OCI-LY1 (cell line): ENCODE measurements at regions not wholly inside any gene's neighbourhood (a gene's known extent, or its start where the extent isn't known, plus 50 kb on each side); places are given as distances from the start of the nearest gene placed in this dataset.

Experiments used
- H2AFZ ChIP-seq: fragments of 200-600 bp; sonication (generic), shearing (Covaris generic); 2 replicates; pipeline ENCODE4 v1.6.0; 2014; ENCODE audit warnings: antibody characterized with exemption, mild to moderate bottlenecking, low read length
- H3F3A ChIP-seq: fragments of 200-600 bp; sonication (generic), shearing (Covaris generic); 2 replicates; pipeline ENCODE4 v1.6.0; 2014; ENCODE audit warnings: mild to moderate bottlenecking, antibody characterized with exemption, low read length, moderate library complexity; ENCODE audit not compliant: insufficient read depth
- H3K27ac ChIP-seq: fragments of 200-600 bp; sonication (generic); 2 replicates; pipeline ENCODE4 v1.5.1; 2014; ENCODE audit warnings: low read length, mixed run types, mild to moderate bottlenecking, low read depth; ENCODE audit not compliant: poor library complexity, severe bottlenecking
- H3K27me3 ChIP-seq: fragments of 200-600 bp; sonication (generic); 2 replicates; pipeline ENCODE4 v1.6.0; 2014; ENCODE audit warnings: antibody characterized with exemption, mild to moderate bottlenecking, low read length, moderate library complexity; ENCODE audit not compliant: insufficient read depth
- H3K36me3 ChIP-seq: fragments of 200-600 bp; sonication (generic); 2 replicates; pipeline ENCODE4 v1.6.1; 2014; ENCODE audit warnings: mild to moderate bottlenecking, antibody characterized with exemption, low read length, moderate library complexity, mixed read lengths; ENCODE audit not compliant: insufficient read depth
- H3K4me1 ChIP-seq: fragments of 200-600 bp; sonication (generic); 2 replicates; pipeline ENCODE4 v1.5.1; 2014; ENCODE audit warnings: mild to moderate bottlenecking, low read length, moderate library complexity; ENCODE audit not compliant: insufficient read depth, severe bottlenecking
- H3K4me2 ChIP-seq: fragments of 200-600 bp; sonication (generic), shearing (Covaris generic); 2 replicates; pipeline ENCODE4 v1.6.1; 2014; ENCODE audit warnings: low read length
- H3K4me3 ChIP-seq: fragments of 200-600 bp; sonication (generic); 2 replicates; pipeline ENCODE4 v1.5.1; 2014; ENCODE audit warnings: low read length, low read depth, mild to moderate bottlenecking, mixed read lengths; ENCODE audit not compliant: poor library complexity, severe bottlenecking
- H3K79me2 ChIP-seq: fragments of 200-600 bp; shearing (Covaris generic); 2 replicates; pipeline ENCODE4 v1.6.1; 2016; ENCODE audit warnings: mixed run types, low read length, mixed read lengths; ENCODE audit not compliant: insufficient read depth
- H3K9ac ChIP-seq: fragments of 200-600 bp; sonication (generic), shearing (Covaris generic); 2 replicates; pipeline ENCODE4 v1.6.1; 2014; ENCODE audit warnings: mild to moderate bottlenecking, low read length, mixed read lengths
- H3K9me2 ChIP-seq: fragments of 200-600 bp; sonication (generic), shearing (Covaris generic); 2 replicates; pipeline ENCODE4 v1.6.1; 2014; ENCODE audit warnings: low read depth, mild to moderate bottlenecking, low read length, mixed read lengths
- H3K9me3 ChIP-seq: fragments of 200-600 bp; shearing (Covaris generic); 2 replicates; pipeline ENCODE4 v1.6.1; 2014; ENCODE audit warnings: low read length, mixed read lengths
- H4K20me1 ChIP-seq: fragments of 200-600 bp; sonication (generic), shearing (Covaris generic); 2 replicates; pipeline ENCODE4 v1.6.0; 2016; ENCODE audit warnings: mild to moderate bottlenecking, low read length; ENCODE audit not compliant: insufficient read depth
- CTCF ChIP-seq: fragments of 200-600 bp; sonication (generic), shearing (Covaris generic); IDR thresholded peaks from 2 replicates; pipeline ENCODE4 v1.5.1; 2017; ENCODE audit warnings: mild to moderate bottlenecking, antibody characterized with exemption, low read length, moderate library complexity, mixed read lengths
- EZH2 ChIP-seq: fragments of 200-600 bp; sonication (generic), shearing (Covaris generic); IDR thresholded peaks from 2 replicates; pipeline ENCODE4 v1.8.0; 2017; ENCODE audit warnings: borderline replicate concordance, mixed run types, mild to moderate bottlenecking, antibody characterized with exemption, low read length, moderate library complexity, mixed read lengths

- no peaks in the 10 kb centered on the region for H3K27me3 ChIP-seq
- H3K4me2 ChIP-seq: no peak overlapping the region
- H4K20me1 ChIP-seq: no peaks in the 10 kb centered on the region
- no peaks in the 10 kb centered on the region for H3K9me3 ChIP-seq
- no peaks in the 10 kb centered on the region for H3K4me1 ChIP-seq
- TF ChIP-seq CTCF: no peak
- no peak for TF ChIP-seq EZH2
- H3K4me3 ChIP-seq: no peak overlapping the region
- H3K9me2 ChIP-seq: no peaks in the 10 kb centered on the region
- H3K27ac ChIP-seq: no peak overlapping the region
- H3K36me3 ChIP-seq: no peaks in the 10 kb centered on the region
- H2AFZ ChIP-seq: no peak overlapping the region
- no peaks in the 10 kb centered on the region for H3K79me2 ChIP-seq
- no peak overlapping the region for H3K9ac ChIP-seq
- H3F3A ChIP-seq: no peaks in the 10 kb centered on the region
These were observed 438.3 kb upstream of the LRATD1 start for GRCh38 chr2:14194233-14194632.

GRCh38 chr2:14197293-14197692 lies 435.2 kb upstream of the LRATD1 start:
- H3K9ac ChIP-seq: no peak overlapping the region
- no peak overlapping the region for H2AFZ ChIP-seq
- H4K20me1 ChIP-seq: no peaks in the 10 kb centered on the region
- no peaks in the 10 kb centered on the region for H3K9me2 ChIP-seq
- no peaks in the 10 kb centered on the region for H3K79me2 ChIP-seq
- H3K9me3 ChIP-seq: no peaks in the 10 kb centered on the region
- no peak overlapping the region for H3K27ac ChIP-seq
- no peaks in the 10 kb centered on the region for H3F3A ChIP-seq
- H3K36me3 ChIP-seq: no peaks in the 10 kb centered on the region
- no peaks in the 10 kb centered on the region for H3K27me3 ChIP-seq
- no peak for TF ChIP-seq CTCF
- no peak for TF ChIP-seq EZH2
- no peak overlapping the region for H3K4me2 ChIP-seq
- no peak overlapping the region for H3K4me3 ChIP-seq
- no peaks in the 10 kb centered on the region for H3K4me1 ChIP-seq

- Histone ChIP-seq H3K27me3 (no peaks in the 10 kb centered on the region), H3K9me2 (no peaks in the 10 kb centered on the region), H3K4me2 (no peak overlapping the region), H3K4me3 (no peak overlapping the region), H3K79me2 (no peaks in the 10 kb centered on the region), H3K9me3 (no peaks in the 10 kb centered on the region), H3K4me1 (no peaks in the 10 kb centered on the region), H3K36me3 (no peaks in the 10 kb centered on the region), H4K20me1 (no peaks in the 10 kb centered on the region), H3K9ac (no peak overlapping the region), H3F3A (no peaks in the 10 kb centered on the region), H2AFZ (no peak overlapping the region), H3K27ac (no peak overlapping the region)
- TF ChIP-seq EZH2 (no peak), CTCF (no peak)
These were observed 433.5 kb upstream of the LRATD1 start for GRCh38 chr2:14199040-14199439.
